Gastrocnemius medialis (tissue), 4 donors: ENCODE measurements at regions not wholly inside any gene's neighbourhood (a gene's known extent, or its start where the extent isn't known, plus 50 kb on each side); places are given as distances from the start of the nearest gene placed in this dataset.
"Not testable (repeated sequence)": the region's sequence is repeated elsewhere in the genome, so short reads cannot be mapped to it uniquely, and the experiment has no call there.

Experiments
- ATAC-seq, 2 donors: fragments of 150-250 bp; one replicate each; pipeline ENCODE4 v1.9.1; 2016
- DNase-seq, 2 donors: peaks; one replicate each; pipeline ENCODE4 v3.0.0-alpha.2; 2019
- H3K27ac ChIP-seq, 4 donors: fragments of 200-600 bp; sonication (generic); 1 replicate in 1 of 4; 2 replicates in 3 of 4; pipeline ENCODE4 v1.5.1; 2016 to 2018; ENCODE audit warnings: mild to moderate bottlenecking in 2 of 4, moderate library complexity in 1 of 4
- H3K27me3 ChIP-seq, 3 donors: fragments of 200-600 bp; sonication (generic) in 2 of 3; 1 replicate in 1 of 3; 2 replicates in 2 of 3; pipeline versions ENCODE4 v1.5.1 to v1.6.0; 2016 to 2019; ENCODE audit warnings: mild to moderate bottlenecking in 1 of 3, moderate library complexity in 1 of 3
- H3K36me3 ChIP-seq, 2 donors: fragments of 200-600 bp; sonication (generic) in 1 of 2; one replicate each; pipeline ENCODE4 v1.5.1; 2017 to 2018
- H3K4me1 ChIP-seq, 2 donors: fragments of 200-600 bp; sonication (generic) in 1 of 2; one replicate each; pipeline ENCODE4 v1.5.1; 2016 to 2017; ENCODE audit warnings: mild to moderate bottlenecking in 2 of 2
- H3K4me3 ChIP-seq, 4 donors: fragments of 200-600 bp; sonication (generic) in 3 of 4; 1 replicate in 1 of 4; 2 replicates in 3 of 4; pipeline ENCODE4 v1.5.1; 2016 to 2019; ENCODE audit warnings: mild to moderate bottlenecking in 2 of 4
- H3K9me3 ChIP-seq, 3 donors: fragments of 200-600 bp; sonication (generic) in 2 of 3; 1 replicate in 1 of 3; 2 replicates in 2 of 3; pipeline ENCODE4 v1.5.1; 2016 to 2019
- CTCF ChIP-seq, 5 experiments: fragments of 450-650 bp in 3 of 5; fragments of 200-600 bp in 2 of 5; sonication (generic) in 2 of 5; IDR thresholded peaks in 4 of 5; conservative IDR thresholded peaks in 1 of 5; 1 replicate in 4 of 5; 2 replicates in 1 of 5; pipeline ENCODE4 v1.5.1; 2016 to 2019; ENCODE audit warnings: antibody characterized with exemption in 5 of 5, mild to moderate bottlenecking in 3 of 5, moderate library complexity in 3 of 5
- POLR2A ChIP-seq, 2 donors: fragments of 450-650 bp; IDR thresholded peaks; one replicate each; pipeline ENCODE4 v1.6.1; 2017; ENCODE audit warnings: antibody characterized with exemption in 2 of 2, mild to moderate bottlenecking in 2 of 2, moderate library complexity in 2 of 2
- in situ Hi-C, 4 donors: fragments of 200-750 bp; cut with MboI; loops; one replicate each; pipeline versions ENCODE4 v1.15.0 to v1.8.0; 2017; ENCODE audit warnings: low sequenced_read_pairs in 4 of 4
- intact Hi-C: fragments of 100-400 bp; cut with DNase I; formaldehyde crosslinking; loops from one replicate; pipeline ENCODE4 v1.15.1; 2023; ENCODE audit warnings: low total_unique reads

DNA sequence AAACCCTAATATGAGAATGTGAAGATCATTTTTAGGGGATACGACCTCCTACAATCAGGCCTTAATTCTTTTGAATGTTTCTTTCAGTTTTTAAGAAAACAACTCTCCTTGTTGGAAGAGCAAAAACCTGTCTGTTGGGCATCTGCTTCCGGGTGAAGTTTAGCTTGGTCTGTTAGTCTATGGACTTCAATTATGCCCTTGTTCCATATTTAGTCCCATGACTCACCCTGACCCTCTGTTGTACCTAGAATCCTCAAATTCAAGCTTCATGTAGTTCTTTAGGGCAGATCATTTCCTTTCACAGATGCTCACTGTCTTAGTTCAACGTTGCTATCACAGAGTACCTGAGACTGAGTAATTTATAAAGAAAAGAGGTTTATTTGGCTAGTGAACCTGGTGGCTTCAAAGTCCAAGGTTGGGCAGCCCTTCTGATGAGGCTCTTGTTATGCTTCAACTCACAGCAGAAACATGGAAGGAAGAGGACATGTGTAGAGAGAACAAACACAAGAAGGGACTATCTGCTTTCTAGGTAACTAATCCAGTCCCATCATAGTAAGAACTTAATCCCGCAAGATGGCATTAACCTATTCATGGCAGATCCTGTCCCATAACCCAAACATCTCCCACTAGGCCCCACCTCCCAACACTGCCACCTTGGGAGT is 82.5 kb upstream of the SERPINE2 start:
- ATAC-seq (no peak), DNase-seq (no peak)
- no peaks in the 10 kb centered on the region for H3K9me3 ChIP-seq
- no peaks in the 10 kb centered on the region for H3K27me3 ChIP-seq
- in situ Hi-C loops (no loop called here), intact Hi-C loops (no loop called here)
- no peaks in the 10 kb centered on the region for H3K4me1 ChIP-seq
- H3K36me3 ChIP-seq: no peaks in the 10 kb centered on the region
- H3K27ac ChIP-seq: no peak overlapping the region
- no peak overlapping the region for H3K4me3 ChIP-seq
- TF ChIP-seq CTCF (IDR thresholded peaks at IDR 0.05 in 4 of 5, conservative IDR thresholded peaks at IDR 0.05 in 1 of 5) (no peak), POLR2A (IDR thresholded peaks at IDR 0.05) (no peak)

DNA sequence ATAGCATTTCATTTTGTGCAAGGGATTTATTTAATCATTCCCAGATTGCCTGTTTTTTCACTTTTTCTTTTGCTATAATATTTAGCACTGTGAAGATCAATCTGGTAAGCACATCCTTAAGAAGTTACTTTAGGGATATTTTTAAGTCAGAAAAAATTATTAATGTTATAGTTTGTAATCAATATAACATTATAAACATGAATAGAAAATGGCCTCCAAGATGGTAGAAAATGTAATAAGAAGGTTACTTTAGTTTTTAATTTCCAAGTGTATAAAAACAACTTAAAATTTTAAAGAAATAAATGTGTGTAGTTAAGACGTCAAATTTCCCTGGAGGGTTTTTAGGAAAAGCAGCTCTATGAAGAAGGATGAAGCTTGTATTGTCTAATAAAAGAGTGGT is 81.9 kb upstream of the SERPINE2 start:
- TF ChIP-seq CTCF (IDR thresholded peaks at IDR 0.05 in 4 of 5, conservative IDR thresholded peaks at IDR 0.05 in 1 of 5) (no peak), POLR2A (IDR thresholded peaks at IDR 0.05) (no peak)
- no peaks in the 10 kb centered on the region for H3K27me3 ChIP-seq

GRCh38 chr2:224119846-224120245 is 80.8 kb upstream of the SERPINE2 start:
- H3K4me3 ChIP-seq, DNase-seq, H3K4me1 ChIP-seq, ATAC-seq, intact Hi-C loops, H3K27ac ChIP-seq, H3K27me3 ChIP-seq, in situ Hi-C loops, H3K9me3 ChIP-seq, H3K36me3 ChIP-seq: not testable (repeated sequence)

More for the DNA sequence above, 81.9 kb upstream of the SERPINE2 start:
- H3K4me3 ChIP-seq: no peak overlapping the region
- in situ Hi-C loops: no loop called here
- intact Hi-C loops: no loop called here
- no peaks in the 10 kb centered on the region for H3K4me1 ChIP-seq
- DNase-seq (no peak), ATAC-seq (no peak)
- H3K36me3 ChIP-seq: no peaks in the 10 kb centered on the region
- H3K27ac ChIP-seq: no peak overlapping the region
- no peaks in the 10 kb centered on the region for H3K9me3 ChIP-seq

GRCh38 chr2:224114428-224114827 is 75.3 kb upstream of the SERPINE2 start:
- Histone ChIP-seq H3K27ac (no peak overlapping the region), H3K4me1 (no peaks in the 10 kb centered on the region), H3K36me3 (no peaks in the 10 kb centered on the region), H3K9me3 (no peaks in the 10 kb centered on the region), H3K4me3 (no peak overlapping the region), H3K27me3 (no peaks in the 10 kb centered on the region)
- intact Hi-C loops (no loop called here), in situ Hi-C loops (no loop called here)
- no peak for TF ChIP-seq CTCF (IDR thresholded peaks at IDR 0.05 in 4 of 5, conservative IDR thresholded peaks at IDR 0.05 in 1 of 5)
- TF ChIP-seq POLR2A (IDR thresholded peaks at IDR 0.05): no peak
- no peak for ATAC-seq
- no peak for DNase-seq

DNA sequence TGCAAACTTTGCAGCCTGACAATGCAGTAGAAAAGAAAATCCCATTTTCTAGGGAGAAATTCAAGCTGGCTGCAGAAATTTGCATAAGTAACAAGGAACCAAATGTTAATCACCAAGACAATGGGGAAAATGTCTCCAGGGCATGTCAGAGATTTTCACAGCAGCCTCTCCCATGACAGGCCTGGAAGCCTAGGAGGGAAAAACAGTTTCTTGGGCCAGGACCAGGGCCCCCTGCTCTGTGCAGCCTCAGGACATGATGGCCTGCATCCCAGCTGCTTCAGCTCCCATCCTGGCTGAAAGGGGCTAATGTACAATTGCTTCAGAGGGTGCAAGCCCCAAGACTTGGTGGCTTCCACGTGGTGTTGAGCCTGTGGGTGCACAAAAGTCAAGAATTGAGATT is 74.8 kb upstream of the SERPINE2 start:
- H3K4me3 ChIP-seq, H3K4me1 ChIP-seq, in situ Hi-C loops, H3K27ac ChIP-seq, intact Hi-C loops, H3K36me3 ChIP-seq, H3K27me3 ChIP-seq, ATAC-seq, H3K9me3 ChIP-seq, DNase-seq: not testable (repeated sequence)

- Histone ChIP-seq H3K4me1 (no peaks in the 10 kb centered on the region), H3K4me3 (no peak overlapping the region), H3K27me3 (no peaks in the 10 kb centered on the region), H3K9me3 (no peaks in the 10 kb centered on the region), H3K36me3 (no peaks in the 10 kb centered on the region), H3K27ac (no peak overlapping the region)
- intact Hi-C loops (no loop called here), in situ Hi-C loops (no loop called here)
- ATAC-seq (no peak), DNase-seq (no peak)
- TF ChIP-seq CTCF (IDR thresholded peaks at IDR 0.05 in 4 of 5, conservative IDR thresholded peaks at IDR 0.05 in 1 of 5) (no peak), POLR2A (IDR thresholded peaks at IDR 0.05) (no peak)
Observed at GRCh38 chr2:224111576-224111975, 72.5 kb upstream of the SERPINE2 start.
